HG02852 (cell line): ENCODE measurements at regions not wholly inside any gene's neighbourhood (a gene's known extent, or its start where the extent isn't known, plus 50 kb on each side); places are given as distances from the start of the nearest gene placed in this dataset.

Source experiments
- ATAC-seq: cut with Tn5 transposase; IDR thresholded peaks from one replicate; pipeline ENCODE4 v1.9.1; 2021; ENCODE audit warnings: mild to moderate bottlenecking, moderate library complexity; ENCODE audit not compliant: unreplicated experiment

DNA sequence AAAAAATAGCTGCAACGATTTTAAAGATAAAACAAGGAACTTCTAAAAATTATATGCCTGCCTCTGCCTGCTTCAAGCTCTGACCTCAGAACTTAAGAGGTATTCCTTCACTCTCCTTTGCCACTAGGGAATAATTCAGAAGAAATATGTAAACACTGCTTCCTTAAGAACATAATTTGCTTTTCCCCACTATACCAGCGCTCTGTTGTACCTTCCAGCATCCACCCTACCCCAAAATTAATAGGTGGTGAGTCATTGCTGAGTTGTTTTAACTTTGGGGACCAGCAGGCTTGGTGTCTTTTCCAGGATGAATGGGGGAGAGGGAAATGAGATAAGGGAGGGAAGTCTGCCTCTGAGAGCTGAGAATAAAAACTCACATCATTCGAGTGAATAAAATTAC is 107.7 kb upstream of the ATXN1 start:
- no peak for ATAC-seq

DNA sequence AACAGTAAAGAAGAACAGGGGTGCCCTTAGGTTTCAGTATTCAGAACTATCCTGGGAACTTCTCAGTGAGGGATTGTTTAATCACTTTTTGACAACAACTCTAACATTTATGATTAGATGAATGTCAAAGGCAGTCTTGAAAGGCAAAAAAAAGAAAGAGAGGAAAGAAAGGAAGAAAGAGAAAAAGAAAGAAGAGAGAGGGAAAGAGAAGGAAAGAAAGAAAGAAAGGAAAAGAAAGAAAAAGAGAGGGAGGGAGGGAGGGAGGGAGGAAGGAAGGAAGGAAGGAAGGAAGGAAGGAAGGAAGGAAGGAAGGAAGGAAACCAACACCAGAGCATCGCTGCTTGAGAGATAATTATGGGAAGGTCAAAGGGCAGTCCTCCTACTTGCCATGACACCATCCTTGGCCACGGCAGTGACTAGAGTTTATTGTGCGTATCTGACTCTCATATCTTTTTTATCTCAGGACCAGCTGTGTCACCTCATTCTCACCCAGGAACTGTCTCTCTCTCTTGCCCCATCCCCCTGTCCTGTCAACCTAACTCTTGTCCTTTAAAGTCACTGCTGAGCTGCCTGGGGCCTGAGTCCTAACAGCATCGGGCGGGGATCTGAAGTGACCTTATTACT is 96.8 kb upstream of the ATXN1 start:
- no peak for ATAC-seq

DNA sequence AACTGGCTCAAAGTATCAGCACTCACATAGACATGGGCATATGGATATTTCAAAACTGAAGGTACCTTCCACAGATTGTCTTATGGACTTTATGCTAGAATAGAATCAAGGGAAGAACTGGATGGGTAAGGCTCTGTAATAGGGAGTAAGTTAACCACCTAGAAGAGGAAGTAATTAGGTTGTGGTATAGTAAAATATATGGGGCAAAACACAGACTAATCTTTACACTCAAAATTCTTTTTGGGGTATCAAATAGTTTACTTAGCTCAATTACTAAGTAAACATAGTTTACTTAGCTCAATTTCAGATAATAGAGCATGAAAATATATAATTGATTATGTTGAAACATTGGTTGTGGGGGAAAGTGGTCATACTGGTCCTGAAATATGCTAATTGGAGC is 94.2 kb upstream of the ATXN1 start:
- peak; percentile 59 for ATAC-seq

DNA sequence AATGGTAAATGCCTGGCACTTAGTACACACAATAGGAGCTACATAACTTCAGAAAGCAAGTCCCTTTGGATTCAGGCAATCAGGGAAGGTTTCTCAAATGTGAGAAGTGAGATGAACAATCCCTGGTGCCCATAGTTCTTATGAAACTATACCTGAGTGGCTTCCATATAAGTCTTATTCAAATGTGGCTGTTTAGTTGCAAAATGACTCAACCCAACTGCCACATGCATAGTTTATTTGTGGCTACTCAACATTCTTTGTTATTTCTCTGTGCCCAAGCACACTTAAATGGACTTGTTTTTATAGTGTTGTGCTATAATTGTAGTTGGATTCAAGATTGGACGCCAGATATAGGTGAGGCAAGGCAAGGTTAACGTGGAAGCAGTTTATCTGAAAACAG is 93.7 kb upstream of the ATXN1 start:
- ATAC-seq: peak; percentile 84

DNA sequence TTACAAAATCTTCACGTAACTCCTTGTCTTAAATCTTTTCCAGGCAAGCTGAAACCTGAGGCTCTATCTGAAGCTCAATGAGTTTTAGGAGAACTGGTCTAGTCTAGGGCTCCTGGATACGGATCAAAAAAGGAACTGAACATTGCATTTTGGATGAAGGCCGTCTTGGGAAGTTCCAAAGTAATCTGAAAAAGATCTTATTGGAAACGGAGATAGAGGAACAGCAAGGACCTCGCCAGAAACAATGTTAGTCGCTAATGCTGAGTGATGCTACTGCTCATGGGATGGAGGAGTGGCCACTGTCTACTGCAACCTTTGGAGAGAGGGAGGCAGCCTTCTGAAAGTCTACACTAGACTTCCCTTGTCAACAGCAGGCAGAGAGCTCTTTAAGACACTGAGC is 91.4 kb upstream of the ATXN1 start:
- no peak for ATAC-seq

DNA sequence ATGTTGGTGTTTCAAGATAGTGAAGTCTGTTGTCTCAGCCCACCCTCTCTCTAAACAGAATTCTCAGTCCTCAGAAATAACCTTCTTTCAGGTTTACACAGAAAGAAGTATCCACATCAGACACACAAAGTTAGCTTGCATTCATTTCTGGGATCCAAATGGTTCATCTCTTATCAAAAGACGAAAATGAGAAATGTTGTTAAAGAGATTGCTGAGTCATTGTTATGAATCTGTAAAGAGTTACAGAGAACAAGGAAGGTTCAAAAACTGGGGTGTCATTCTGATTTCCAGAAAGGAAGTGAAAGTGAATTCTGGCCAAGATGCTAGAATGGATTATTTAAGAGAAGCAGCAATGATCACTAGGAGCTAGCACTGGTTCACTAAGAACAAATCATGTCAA is 90.5 kb upstream of the ATXN1 start:
- ATAC-seq: peak; percentile 41

DNA sequence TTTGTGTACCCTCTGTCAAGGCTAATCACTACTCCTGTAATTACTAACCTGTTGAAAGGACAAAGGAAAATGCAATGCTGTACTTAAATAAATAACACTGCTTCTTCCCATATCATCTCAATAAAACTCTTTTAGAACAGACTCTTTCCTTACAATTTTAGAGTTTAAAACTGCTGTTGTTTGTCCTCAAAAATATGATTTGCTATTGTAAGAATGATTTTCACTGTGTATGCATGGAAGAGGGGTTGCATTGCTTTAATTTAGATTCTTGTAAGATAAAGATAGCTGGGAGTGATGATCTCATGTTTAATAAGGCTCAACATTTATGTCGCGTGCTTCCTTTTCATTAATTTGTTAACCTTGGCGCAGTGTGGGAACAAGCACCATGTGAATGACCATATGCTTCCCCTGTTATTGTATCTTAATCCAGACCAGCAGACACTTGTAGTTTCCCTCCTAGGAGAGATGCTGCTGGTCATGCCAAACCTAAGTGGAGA is 89.8 kb upstream of the ATXN1 start:
- ATAC-seq: no peak

DNA sequence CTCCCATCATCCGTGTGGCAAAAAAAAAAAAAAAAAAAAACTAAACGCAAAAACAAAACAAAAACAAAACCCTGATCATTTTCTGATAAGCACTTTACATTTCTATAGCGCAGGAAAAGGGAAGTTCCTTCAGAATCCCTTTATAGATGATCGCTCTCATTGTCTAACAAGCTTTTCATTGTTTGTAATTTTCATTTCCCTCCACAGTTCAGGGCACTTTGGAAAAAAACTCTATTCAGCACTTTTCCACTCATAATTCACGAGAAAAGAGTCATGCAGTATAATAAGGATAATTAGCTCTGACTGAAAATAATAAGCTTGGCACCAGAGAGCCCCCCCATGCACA is 89.4 kb upstream of the ATXN1 start:
- ATAC-seq: no peak

DNA sequence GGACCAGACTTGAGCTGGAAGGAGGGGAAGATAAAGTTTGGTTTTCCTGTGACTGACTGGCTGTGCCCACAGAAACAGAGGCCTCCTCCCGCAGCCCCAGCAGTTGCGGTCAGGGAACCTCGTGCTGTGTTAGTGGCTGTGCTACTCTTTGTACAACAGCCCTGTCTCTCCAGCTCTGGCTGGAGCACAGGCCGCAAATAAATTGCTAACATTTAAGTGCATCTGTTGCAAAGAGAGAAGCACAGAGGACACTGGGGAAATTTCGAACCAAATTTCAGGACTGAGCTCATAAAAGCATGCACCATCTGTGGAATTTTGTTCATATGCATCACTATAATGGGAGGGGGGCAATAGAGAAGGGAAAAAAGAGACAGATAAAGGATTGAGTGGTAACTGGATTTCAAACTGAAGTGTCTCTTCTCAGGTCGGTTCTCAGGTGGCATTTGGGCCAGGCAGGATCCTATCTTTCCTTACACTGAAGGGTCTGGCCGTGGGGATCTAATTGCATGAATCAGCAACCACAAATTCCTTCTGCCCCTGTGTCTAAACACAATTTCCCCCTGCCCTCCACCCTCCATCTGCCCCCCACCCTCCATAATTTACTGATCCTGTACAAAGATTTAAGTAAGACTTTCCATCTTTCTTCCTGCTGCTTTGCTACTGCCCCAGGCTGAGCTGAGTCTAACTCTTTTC is 88.9 kb upstream of the ATXN1 start:
- ATAC-seq: no peak

DNA sequence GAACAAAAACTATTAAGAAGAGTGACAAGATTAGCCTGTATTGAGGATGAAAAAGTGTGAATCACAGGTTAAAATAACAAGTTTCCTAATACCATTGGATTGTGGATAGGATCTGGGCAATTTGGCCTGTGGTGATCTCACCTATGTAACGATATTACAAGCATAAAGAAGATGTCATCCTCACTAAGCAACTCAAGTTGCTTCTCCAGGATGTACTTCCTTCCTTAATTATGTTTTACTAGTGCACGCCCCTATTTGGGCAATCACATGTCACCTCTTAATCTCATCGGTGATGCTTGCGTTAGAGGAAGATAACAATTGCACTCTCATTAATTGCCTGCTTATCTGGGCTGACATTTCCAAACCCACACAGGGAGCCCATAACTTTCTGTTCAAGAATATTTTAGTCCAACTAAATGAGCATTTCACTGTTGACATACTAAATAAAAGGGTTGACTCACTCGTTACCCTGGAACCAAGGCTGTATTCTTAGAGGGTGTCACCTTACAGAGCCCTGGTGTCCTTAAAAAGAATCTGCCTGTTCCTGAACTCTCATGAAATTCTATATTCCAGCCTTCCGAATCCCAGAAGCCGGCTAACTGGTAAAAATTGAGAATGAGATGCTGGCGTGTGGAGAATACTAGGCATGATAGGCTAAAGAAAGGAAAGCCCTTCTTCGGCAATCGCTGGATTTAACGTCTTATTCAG is 88.2 kb upstream of the ATXN1 start:
- no peak for ATAC-seq

DNA sequence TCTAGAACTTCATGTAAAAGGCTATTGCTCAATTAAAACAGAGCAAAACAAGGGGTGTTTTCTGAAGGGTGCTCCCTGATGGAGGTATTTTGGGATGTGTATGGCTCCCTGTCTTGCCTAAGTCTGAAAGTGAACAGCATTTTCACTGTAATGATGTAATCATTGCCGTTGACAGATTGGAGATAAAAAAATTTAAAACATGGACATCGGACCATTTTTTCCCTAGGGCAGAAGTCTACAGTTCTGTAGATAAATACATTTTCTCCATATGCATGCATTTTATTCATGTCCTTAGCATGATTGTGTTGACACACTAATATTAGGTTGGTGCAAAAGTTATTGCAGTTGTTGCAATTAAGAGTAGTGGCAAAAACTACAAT is 85.1 kb upstream of the ATXN1 start:
- ATAC-seq: no peak

DNA sequence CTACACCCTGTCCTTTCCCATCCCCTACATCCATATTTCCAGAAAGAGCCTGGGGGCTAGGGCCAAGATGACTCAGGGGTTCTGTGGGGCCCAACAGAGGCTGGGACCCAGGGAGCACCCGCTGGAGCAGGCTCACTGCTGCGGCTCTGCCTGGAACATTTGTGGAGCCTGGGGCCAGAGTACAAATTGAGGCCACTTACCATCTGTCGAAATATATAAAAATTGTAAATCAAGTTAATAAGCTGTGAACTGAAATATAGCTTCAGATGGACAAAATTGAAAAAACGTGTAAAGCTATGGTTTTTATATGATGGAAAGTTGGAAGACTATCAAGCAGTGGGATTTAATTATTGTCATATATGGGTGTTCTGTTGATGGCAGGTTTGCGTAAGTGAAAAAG is 82.9 kb upstream of the ATXN1 start:
- ATAC-seq: no peak

DNA sequence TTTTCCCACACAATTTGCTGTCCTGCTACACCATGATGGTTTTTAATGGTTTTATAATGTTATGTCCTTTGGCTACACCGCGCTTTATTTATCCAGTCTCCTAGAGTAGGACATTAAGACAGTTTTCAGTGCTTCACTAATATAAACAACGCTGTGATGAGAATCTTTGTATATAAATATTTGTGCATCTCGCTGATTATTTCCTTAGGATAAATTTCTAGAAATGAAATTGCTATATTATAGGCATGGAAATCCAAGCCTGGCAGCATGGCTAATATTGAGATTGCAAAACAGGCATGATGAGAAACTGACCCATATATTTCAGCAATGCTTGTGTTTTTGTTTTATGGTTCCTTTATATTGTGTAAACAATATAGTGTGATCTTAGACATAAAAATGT is 81.4 kb upstream of the ATXN1 start:
- no peak for ATAC-seq

DNA sequence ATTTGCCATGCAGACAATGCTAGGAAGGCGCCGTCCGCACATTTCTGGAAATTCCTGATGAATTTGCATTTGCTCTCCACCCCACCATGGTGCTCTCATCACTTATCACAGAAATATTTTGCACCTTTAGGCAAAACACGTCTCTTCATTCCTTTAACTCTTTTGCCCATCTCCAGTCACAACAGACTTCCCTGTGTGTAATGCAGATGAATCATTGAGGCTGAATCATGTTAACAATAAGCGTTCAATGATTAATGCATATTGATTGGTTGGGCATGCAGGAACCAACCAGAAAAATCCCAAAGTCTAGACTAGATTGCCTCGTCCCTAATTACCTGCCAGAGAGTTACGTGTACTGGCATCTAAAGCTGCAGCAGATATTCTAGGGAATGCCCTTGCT is 80.0 kb upstream of the ATXN1 start:
- no peak for ATAC-seq

DNA sequence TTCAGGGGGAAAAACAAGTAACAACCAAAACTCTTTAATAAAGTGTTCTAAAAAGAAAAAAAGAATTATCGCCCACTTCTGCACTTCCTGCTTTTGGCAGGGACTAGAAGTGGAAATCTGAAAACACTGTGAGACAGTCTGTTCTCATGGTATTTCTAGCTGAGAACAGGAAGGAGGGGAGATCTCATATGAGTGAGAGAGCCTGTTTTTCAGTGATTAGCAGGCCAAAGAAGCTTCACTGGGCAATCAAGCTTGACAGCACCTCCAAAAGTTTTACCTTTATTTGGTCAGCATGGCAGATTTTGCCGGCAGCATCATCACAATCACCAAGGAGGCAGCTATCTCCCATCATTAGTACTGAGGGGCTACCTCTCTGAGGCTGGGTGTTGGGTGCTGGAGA is 79.5 kb upstream of the ATXN1 start:
- no peak for ATAC-seq

DNA sequence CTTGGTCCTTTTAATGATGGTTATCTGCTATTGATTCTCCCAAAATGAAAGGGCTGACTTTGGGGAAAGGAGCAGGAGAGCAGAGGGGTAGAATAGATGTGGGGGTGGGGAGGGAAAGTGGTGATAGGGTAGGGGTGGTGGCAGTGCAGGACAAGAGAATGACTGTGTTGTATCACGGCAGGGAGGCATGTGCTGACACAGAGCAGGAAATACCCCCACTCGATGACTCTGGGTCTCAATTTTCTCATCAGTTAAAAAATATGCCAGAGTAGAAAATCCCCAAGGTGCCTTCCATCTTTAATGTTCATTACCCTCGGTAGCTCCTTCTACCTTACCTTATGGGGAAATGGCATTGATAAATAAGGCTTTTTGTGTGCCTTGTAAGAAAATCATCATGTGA is 79.0 kb upstream of the ATXN1 start:
- ATAC-seq: no peak

DNA sequence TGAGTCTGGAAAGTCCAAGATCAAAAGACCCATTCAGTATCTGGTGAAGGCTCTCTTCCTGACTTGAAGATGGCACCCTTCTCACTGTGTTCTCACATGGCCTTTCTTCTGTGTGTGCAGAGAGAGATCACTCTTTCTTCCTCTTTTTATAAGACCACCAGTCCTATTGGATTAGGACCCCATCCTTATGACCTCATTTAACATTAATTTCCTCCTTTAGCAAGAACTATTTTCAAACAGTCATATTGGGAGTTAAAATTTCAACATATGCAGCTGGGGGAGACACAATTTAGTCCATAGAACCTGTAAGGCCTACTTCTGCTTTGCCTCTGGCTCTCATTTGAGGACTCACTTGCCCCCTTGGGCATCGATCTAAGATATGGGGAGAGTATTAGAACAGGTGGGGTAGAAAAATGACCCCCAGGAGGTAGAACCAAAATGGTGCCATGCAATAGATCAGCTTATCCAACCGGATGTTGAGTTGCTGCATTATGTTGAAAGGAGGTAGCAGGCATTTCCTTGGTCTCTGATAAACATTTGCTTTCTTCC is 78.4 kb upstream of the ATXN1 start:
- no peak for ATAC-seq

DNA sequence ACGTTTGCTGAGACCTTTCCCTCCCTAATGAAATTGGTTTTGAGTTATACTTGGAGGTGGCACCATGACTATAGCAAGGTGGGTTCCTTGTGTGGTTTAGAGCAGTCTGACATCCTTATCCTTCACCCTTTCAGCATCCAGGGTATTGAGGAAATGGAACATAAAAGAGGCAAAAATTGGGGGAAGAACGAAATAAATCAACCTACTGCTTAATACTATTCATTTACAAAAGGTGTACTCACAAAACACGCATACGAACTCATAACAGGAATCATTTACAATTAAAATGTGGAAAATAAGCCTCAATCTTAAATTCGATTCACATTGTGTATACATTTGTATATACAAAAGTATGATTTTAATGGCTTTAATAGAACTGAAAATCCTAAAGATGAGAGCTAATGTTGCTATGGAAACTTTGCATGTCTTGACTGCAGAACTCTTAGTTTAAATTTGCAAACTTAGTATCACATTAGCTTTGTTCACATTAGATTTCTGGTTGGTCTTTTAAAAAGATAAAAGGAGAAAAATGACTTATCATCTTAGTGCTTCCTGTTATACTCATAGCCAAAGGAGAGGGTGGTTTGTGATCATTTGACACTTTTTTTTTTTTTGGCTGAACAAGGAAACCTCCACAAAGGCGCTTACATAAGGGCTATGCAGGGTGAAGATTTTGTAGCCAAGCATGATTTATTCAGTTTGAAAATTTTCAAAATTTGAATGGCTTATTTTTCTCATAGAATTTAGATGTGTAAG is 76.1 kb upstream of the ATXN1 start:
- no peak for ATAC-seq

DNA sequence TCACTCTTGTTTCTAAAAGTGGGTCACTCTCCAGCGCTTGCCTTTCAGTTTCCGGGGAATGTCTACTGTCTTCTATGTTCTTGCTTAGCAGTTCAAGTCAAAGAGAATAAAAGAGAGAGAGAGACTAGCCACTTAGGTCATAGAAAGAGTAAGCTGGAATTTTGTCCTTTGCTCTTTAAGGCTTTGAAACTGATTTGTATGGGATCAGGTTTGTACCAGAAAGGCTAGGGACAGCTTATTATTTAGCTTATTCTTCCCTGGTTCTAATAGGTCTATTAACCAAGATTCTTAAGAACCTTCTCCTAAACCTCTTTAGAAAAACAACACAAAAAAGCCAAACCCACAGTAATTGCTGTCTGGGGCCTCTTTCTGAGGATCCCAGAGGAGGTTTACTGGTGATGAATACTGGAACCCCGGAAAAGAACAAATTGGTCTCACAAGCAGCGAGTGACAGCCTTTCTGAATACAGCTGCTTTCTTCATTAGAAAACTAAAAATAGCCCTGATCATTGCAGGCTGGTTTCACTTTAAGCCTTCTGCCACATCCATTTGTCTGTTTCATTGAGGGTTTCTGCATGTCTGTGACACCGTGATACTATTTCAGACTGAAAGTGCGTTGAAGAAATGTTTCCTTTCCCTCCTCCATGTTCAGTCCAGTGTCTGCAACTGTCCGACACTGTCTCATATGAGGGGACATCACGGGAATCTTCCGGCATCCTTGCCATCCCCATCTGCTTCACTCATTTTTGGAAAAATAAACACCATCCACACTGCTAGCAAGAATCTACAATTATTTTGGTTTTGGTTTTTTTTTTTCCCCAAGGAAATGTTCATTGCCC is 75.1 kb upstream of the ATXN1 start:
- ATAC-seq: peak; percentile 72

DNA sequence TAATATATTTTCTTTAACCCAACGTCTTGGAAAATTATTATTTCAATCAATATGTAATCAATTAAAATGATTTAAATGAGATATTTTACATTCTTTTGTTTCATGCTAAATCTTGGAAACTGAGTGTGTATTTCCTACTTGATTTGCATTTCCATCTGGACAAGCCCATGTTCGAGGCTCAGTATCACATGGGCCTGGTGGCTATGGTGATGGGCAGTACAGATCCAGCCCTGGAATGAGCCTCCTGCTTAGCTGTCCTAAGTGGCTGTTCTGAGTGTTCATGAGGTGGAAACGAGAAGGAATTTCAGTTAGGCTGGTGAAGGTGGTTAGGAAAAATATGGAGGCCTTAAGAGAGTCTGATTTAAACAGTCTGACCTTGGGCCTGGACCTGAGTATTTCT is 73.0 kb upstream of the ATXN1 start:
- ATAC-seq: no peak

DNA sequence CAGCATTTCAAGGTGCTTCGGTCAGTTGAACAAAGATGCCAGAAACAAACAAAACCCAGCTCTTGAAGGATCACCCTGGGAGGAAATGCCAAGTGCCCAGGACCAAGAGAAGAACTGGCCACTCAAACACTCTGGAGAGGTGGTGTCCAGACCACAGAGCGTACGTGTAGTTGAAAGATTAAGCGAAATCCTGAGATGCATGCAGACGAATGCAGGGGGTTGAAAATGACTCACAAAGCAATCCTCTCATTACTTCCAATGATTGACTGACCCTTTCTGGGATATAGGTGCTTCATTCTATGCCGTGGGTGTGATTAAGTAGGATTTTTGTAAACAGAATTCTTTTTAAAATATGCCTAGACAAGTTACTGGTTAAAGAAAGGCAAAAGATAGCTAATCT is 71.5 kb upstream of the ATXN1 start:
- no peak for ATAC-seq
